GM23338 (cell line): ENCODE measurements at regions not wholly inside any gene's neighbourhood (a gene's known extent, or its start where the extent isn't known, plus 50 kb on each side); places are given as distances from the start of the nearest gene placed in this dataset.

ENCODE experiments used
- ATAC-seq: fragments of 200-7000 bp; cut with Tn5 transposase; 3 replicates; pipeline ENCODE4 v1.9.1; 2020
- DNase-seq: peaks from one replicate; pipeline ENCODE4 v3.0.0-alpha.2; 2015; ENCODE audit warnings: low spot score
- H2AFZ ChIP-seq: fragments of 200-600 bp; sonication (generic); 2 replicates; pipeline ENCODE4 v1.8.0; 2016; ENCODE audit warnings: antibody characterized with exemption, mild to moderate bottlenecking, moderate library complexity
- H3F3A ChIP-seq: fragments of 200-600 bp; sonication (generic); replicated peaks from 2 replicates; pipeline ENCODE4 v1.8.0; 2017; ENCODE audit warnings: antibody characterized with exemption, mixed run types, low read depth
- H3K27ac ChIP-seq: fragments of 200-600 bp; sonication (generic); 2 replicates; pipeline ENCODE4 v1.6.1; 2016; ENCODE audit warnings: low read depth
- H3K27me3 ChIP-seq: fragments of 200-600 bp; sonication (generic); 2 replicates; pipeline ENCODE4 v1.8.0; 2016; ENCODE audit warnings: mild to moderate bottlenecking, mixed run types, moderate library complexity; ENCODE audit not compliant: insufficient read depth
- H3K36me3 ChIP-seq: fragments of 200-600 bp; sonication (generic); 2 replicates; pipeline ENCODE4 v1.8.0; 2016; ENCODE audit warnings: mild to moderate bottlenecking; ENCODE audit not compliant: insufficient read depth
- H3K4me1 ChIP-seq: fragments of 200-600 bp; sonication (generic); 2 replicates; pipeline ENCODE4 v1.8.0; 2016; ENCODE audit warnings: mild to moderate bottlenecking, moderate library complexity; ENCODE audit not compliant: insufficient read depth
- H3K4me2 ChIP-seq: fragments of 200-600 bp; sonication (generic); 2 replicates; pipeline ENCODE4 v1.7.1; 2017; ENCODE audit warnings: mixed run types
- H3K4me3 ChIP-seq: fragments of 200-600 bp; sonication (generic); 2 replicates; pipeline ENCODE4 v1.6.1; 2016; ENCODE audit warnings: mixed run types
- H3K79me2 ChIP-seq: fragments of 200-600 bp; sonication (generic); replicated peaks from 2 replicates; pipeline ENCODE4 v1.8.0; 2017; ENCODE audit warnings: mild to moderate bottlenecking; ENCODE audit not compliant: insufficient read depth
- H3K9me2 ChIP-seq: fragments of 200-600 bp; sonication (generic); 2 replicates; pipeline ENCODE4 v1.8.0; 2017; ENCODE audit not compliant: insufficient read depth
- H4K20me1 ChIP-seq: fragments of 200-600 bp; sonication (generic); replicated peaks from 2 replicates; pipeline ENCODE4 v1.8.0; 2017; ENCODE audit warnings: mild to moderate bottlenecking; ENCODE audit not compliant: insufficient read depth
- H3K27ac Mint-ChIP-seq: 2 replicates; pipeline ENCODE4 v1.8.0; 2020; ENCODE audit warnings: inconsistent platforms, mild to moderate bottlenecking, moderate library complexity, mixed read lengths
- H3K27me3 Mint-ChIP-seq: 3 replicates; pipeline ENCODE4 v1.8.0; 2022; ENCODE audit warnings: low read depth, mild to moderate bottlenecking, moderate library complexity, mixed read lengths, inconsistent platforms; ENCODE audit not compliant: insufficient read depth, poor library complexity
- H3K36me3 Mint-ChIP-seq: 3 replicates; pipeline ENCODE4 v1.8.0; 2021; ENCODE audit warnings: low read depth, mild to moderate bottlenecking, inconsistent platforms, moderate library complexity, mixed read lengths
- H3K4me1 Mint-ChIP-seq: 3 replicates; pipeline ENCODE4 v1.8.0; 2020; ENCODE audit warnings: mild to moderate bottlenecking, inconsistent platforms, mixed read lengths
- H3K4me3 Mint-ChIP-seq: 3 replicates; pipeline ENCODE4 v1.8.0; 2021; ENCODE audit warnings: moderate library complexity, mild to moderate bottlenecking, inconsistent platforms, mixed read lengths
- H3K9me3 Mint-ChIP-seq: 3 replicates; pipeline ENCODE4 v1.8.0; 2020; ENCODE audit warnings: moderate library complexity, mild to moderate bottlenecking, inconsistent platforms, mixed read lengths
- CREB1 ChIP-seq: fragments of 250-450 bp; sonication (Bioruptor Pico); IDR thresholded peaks from 2 replicates; pipeline ENCODE4 v1.5.0; 2020; ENCODE audit warnings: low read depth, mild to moderate bottlenecking, moderate library complexity
- CTCF ChIP-seq, 2 experiments: fragments of 200-600 bp in 1 of 2; sonication (generic) in 1 of 2; conservative IDR thresholded peaks; 2 replicates each; pipeline versions ENCODE4 v1.5.1 to v1.6.1; 2016 to 2017; ENCODE audit warnings: antibody characterized with exemption in 2 of 2, low read depth in 2 of 2, mild to moderate bottlenecking in 2 of 2, moderate library complexity in 1 of 2
- EZH2 ChIP-seq: fragments of 200-600 bp; sonication (generic); IDR thresholded peaks from one replicate; pipeline ENCODE4 v1.8.0; 2017; ENCODE audit warnings: antibody characterized with exemption, mild to moderate bottlenecking, low read depth; ENCODE audit not compliant: unreplicated experiment
- EZH2phosphoT487 ChIP-seq: fragments of 200-600 bp; sonication (generic); IDR thresholded peaks from one replicate; pipeline ENCODE4 v1.8.1; 2018; ENCODE audit warnings: antibody characterized with exemption; ENCODE audit not compliant: unreplicated experiment
- JUNB ChIP-seq: IDR thresholded peaks from one replicate; pipeline ENCODE4 v1.6.1; 2016; ENCODE audit warnings: antibody characterized with exemption; ENCODE audit not compliant: unreplicated experiment
- NANOG ChIP-seq: IDR thresholded peaks from 2 replicates; pipeline ENCODE4 v1.6.1; 2016; ENCODE audit warnings: antibody characterized with exemption, borderline replicate concordance
- POLR2AphosphoS5 ChIP-seq: IDR thresholded peaks from 2 replicates; pipeline ENCODE4 v1.6.1; 2016; ENCODE audit warnings: antibody characterized with exemption, low read depth
- REST ChIP-seq: IDR thresholded peaks from one replicate; pipeline ENCODE4 v1.6.1; 2018; ENCODE audit warnings: antibody characterized with exemption; ENCODE audit not compliant: unreplicated experiment
- STAT1 ChIP-seq: IDR thresholded peaks from one replicate; pipeline ENCODE4 v1.6.1; 2016; ENCODE audit warnings: antibody characterized with exemption; ENCODE audit not compliant: unreplicated experiment
- ZNF114 ChIP-seq: fragments of 250-450 bp; sonication (Bioruptor Pico); IDR thresholded peaks from 2 replicates; pipeline ENCODE4 v1.5.0; 2020; ENCODE audit warnings: mild to moderate bottlenecking, moderate library complexity
- ZNF331 ChIP-seq: fragments of 250-450 bp; sonication (Bioruptor Pico); IDR thresholded peaks from 2 replicates; pipeline ENCODE4 v1.5.0; 2020; ENCODE audit warnings: low read depth, mild to moderate bottlenecking, moderate library complexity
- ZNF462 ChIP-seq: fragments of 250-450 bp; sonication (Bioruptor Pico); IDR thresholded peaks from 2 replicates; pipeline ENCODE4 v1.5.0; 2020; ENCODE audit warnings: mild to moderate bottlenecking, moderate library complexity

GRCh38 chr1:238005116-238005515, 114.4 kb upstream of the ZP4 start:
- Mint-ChIP-seq H3K9me3 (peaks cover 2% of the 10 kb centered on the region; the same call in 1 of the 3 replicates), H3K4me1 (no peaks in the 10 kb centered on the region), H3K4me3 (no peak overlapping the region), H3K27me3 (no peaks in the 10 kb centered on the region), H3K36me3 (peaks cover 3% of the 10 kb centered on the region; the same call in 1 of the 3 replicates), H3K27ac (no peak overlapping the region)
- TF ChIP-seq CREB1 (CRISPR knock-in tag), result no peak
- no peak for TF ChIP-seq JUNB
- TF ChIP-seq EZH2, result no peak
- no peak for TF ChIP-seq CTCF (conservative IDR thresholded peaks at IDR 0.05; ENCODE audit: low read depth in 2 of 2)
- no peak for TF ChIP-seq REST
- no peak for TF ChIP-seq ZNF331 (CRISPR knock-in tag)
- no peak for TF ChIP-seq POLR2AphosphoS5
- TF ChIP-seq ZNF114 (CRISPR knock-in tag), result no peak
- no peak for TF ChIP-seq ZNF462
- no peak for TF ChIP-seq EZH2phosphoT487
- TF ChIP-seq STAT1, result no peak
- no peak for TF ChIP-seq NANOG
- H3K4me1 ChIP-seq, result no peaks in the 10 kb centered on the region
- no peaks in the 10 kb centered on the region for H4K20me1 ChIP-seq
- no peaks in the 10 kb centered on the region for H3F3A ChIP-seq
- no peaks in the 10 kb centered on the region for H3K9me2 ChIP-seq
- ATAC-seq (no peak), DNase-seq (no peak)
- H2AFZ ChIP-seq, result no peak overlapping the region
- H3K79me2 ChIP-seq, result no peaks in the 10 kb centered on the region
- no peak overlapping the region for H3K4me3 ChIP-seq
- H3K4me2 ChIP-seq, result no peak overlapping the region
- no peak overlapping the region for H3K27ac ChIP-seq
- H3K36me3 ChIP-seq, result no peaks in the 10 kb centered on the region
- no peaks in the 10 kb centered on the region for H3K27me3 ChIP-seq
